ENCODE measurements at regions not wholly inside any gene's neighbourhood (a gene's known extent, or its start where the extent isn't known, plus 50 kb on each side); places are given as distances from the start of the nearest gene placed in this dataset.

DNA sequence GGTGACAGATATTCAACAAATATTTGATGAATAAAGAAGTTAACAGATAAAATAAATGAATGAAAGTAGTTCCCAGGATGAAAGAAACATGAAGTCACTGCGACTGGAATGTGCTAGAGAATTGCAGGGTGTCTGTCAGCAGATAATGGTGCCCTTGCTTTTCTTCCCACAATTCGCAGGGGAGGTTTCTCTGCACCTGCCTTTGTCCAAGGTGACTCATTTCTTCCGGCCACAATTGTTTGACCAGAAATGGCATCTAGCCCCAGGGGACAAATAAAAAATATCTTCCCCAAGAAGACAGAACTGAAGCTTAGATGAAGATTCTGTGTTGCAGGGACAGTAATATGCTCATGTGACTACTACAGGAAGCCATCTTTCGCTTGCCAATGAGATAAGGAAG is 316.1 kb upstream of the TBX3 start:
- TF ChIP-seq, protein P1, sequence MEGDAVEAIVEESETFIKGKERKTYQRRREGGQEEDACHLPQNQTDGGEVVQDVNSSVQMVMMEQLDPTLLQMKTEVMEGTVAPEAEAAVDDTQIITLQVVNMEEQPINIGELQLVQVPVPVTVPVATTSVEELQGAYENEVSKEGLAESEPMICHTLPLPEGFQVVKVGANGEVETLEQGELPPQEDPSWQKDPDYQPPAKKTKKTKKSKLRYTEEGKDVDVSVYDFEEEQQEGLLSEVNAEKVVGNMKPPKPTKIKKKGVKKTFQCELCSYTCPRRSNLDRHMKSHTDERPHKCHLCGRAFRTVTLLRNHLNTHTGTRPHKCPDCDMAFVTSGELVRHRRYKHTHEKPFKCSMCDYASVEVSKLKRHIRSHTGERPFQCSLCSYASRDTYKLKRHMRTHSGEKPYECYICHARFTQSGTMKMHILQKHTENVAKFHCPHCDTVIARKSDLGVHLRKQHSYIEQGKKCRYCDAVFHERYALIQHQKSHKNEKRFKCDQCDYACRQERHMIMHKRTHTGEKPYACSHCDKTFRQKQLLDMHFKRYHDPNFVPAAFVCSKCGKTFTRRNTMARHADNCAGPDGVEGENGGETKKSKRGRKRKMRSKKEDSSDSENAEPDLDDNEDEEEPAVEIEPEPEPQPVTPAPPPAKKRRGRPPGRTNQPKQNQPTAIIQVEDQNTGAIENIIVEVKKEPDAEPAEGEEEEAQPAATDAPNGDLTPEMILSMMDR (IDR thresholded peaks at IDR 0.05) = no peak
- TF ChIP-seq EP300 (IDR thresholded peaks at IDR 0.05; ENCODE audit: borderline replicate concordance in 1 of 2, low read depth in 1 of 2, low read length in 1 of 2) = no peak
- no peak for TF ChIP-seq GATA2 (CRISPR knock-in tag; IDR thresholded peaks at IDR 0.05)
- TF ChIP-seq YY1 (IDR thresholded peaks at IDR 0.05; ENCODE audit: low read depth) = no peak
- TF ChIP-seq, protein P2, sequence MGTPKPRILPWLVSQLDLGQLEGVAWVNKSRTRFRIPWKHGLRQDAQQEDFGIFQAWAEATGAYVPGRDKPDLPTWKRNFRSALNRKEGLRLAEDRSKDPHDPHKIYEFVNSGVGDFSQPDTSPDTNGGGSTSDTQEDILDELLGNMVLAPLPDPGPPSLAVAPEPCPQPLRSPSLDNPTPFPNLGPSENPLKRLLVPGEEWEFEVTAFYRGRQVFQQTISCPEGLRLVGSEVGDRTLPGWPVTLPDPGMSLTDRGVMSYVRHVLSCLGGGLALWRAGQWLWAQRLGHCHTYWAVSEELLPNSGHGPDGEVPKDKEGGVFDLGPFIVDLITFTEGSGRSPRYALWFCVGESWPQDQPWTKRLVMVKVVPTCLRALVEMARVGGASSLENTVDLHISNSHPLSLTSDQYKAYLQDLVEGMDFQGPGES (IDR thresholded peaks at IDR 0.05; ENCODE audit: low read depth, low read length) = no peak
- TF ChIP-seq, protein P3, sequence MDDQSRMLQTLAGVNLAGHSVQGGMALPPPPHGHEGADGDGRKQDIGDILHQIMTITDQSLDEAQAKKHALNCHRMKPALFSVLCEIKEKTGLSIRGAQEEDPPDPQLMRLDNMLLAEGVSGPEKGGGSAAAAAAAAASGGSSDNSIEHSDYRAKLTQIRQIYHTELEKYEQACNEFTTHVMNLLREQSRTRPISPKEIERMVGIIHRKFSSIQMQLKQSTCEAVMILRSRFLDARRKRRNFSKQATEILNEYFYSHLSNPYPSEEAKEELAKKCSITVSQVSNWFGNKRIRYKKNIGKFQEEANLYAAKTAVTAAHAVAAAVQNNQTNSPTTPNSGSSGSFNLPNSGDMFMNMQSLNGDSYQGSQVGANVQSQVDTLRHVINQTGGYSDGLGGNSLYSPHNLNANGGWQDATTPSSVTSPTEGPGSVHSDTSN (IDR thresholded peaks at IDR 0.05) = no peak
- TF ChIP-seq EZH2phosphoT487 (IDR thresholded peaks at IDR 0.05; ENCODE audit: borderline replicate concordance, low read depth) = no peak
- TF ChIP-seq, protein P4, sequence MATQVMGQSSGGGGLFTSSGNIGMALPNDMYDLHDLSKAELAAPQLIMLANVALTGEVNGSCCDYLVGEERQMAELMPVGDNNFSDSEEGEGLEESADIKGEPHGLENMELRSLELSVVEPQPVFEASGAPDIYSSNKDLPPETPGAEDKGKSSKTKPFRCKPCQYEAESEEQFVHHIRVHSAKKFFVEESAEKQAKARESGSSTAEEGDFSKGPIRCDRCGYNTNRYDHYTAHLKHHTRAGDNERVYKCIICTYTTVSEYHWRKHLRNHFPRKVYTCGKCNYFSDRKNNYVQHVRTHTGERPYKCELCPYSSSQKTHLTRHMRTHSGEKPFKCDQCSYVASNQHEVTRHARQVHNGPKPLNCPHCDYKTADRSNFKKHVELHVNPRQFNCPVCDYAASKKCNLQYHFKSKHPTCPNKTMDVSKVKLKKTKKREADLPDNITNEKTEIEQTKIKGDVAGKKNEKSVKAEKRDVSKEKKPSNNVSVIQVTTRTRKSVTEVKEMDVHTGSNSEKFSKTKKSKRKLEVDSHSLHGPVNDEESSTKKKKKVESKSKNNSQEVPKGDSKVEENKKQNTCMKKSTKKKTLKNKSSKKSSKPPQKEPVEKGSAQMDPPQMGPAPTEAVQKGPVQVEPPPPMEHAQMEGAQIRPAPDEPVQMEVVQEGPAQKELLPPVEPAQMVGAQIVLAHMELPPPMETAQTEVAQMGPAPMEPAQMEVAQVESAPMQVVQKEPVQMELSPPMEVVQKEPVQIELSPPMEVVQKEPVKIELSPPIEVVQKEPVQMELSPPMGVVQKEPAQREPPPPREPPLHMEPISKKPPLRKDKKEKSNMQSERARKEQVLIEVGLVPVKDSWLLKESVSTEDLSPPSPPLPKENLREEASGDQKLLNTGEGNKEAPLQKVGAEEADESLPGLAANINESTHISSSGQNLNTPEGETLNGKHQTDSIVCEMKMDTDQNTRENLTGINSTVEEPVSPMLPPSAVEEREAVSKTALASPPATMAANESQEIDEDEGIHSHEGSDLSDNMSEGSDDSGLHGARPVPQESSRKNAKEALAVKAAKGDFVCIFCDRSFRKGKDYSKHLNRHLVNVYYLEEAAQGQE (IDR thresholded peaks at IDR 0.05; ENCODE audit: low read depth, low read length) = no peak
- no peak for TF ChIP-seq SMC3 (IDR thresholded peaks at IDR 0.05; ENCODE audit: low read depth, low read length)
- TF ChIP-seq SIN3A (IDR thresholded peaks at IDR 0.05; ENCODE audit: borderline replicate concordance, low read depth, low read length) = no peak
- no peak for TF ChIP-seq TAF1 (IDR thresholded peaks at IDR 0.05; ENCODE audit: borderline replicate concordance, low read depth, low read length)
- no peak for TF ChIP-seq ELF1 (IDR thresholded peaks at IDR 0.05)

All from SK-N-SH (cell line).